ENCODE measurements at regions not wholly inside any gene's neighbourhood (a gene's known extent, or its start where the extent isn't known, plus 50 kb on each side); places are given as distances from the start of the nearest gene placed in this dataset.
"Not testable (repeated sequence)": the region's sequence is repeated elsewhere in the genome, so short reads cannot be mapped to it uniquely, and the experiment has no call there.

DNA sequence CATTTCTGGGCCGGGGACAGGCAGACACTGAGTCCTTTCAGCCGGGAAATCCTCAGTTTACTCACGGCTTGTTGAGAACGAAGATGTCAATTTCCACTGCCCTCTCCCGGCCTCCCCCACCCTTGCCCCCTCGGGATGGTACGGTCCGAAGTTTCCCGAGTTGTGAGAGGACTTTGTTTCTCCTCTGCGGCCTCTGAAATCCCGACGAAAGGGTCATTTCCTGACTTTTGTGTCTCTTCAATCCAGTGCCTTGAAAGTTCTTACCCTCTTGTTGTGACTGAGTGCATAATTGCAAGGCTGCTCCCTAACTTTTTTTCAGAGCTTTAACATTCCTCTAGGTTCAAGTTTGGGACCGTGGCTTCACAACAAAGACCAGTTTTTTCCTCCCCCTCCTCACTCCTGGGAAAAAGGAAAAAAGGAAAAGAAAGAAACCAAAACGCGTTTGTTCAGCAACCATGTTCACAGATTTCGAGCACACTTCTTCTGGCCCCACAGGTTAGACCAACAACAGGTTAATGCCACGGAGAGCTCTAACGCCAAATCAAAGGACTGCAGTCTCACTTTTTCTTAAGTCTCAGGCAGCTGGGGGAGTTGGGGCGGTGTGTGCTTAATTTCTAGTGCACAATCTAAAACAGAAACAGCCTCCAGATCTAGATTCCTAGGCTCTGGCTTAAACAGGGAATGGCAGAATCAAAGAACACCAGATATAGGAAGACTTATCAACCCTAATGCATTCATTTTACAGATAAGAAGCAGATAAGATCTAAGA lies 138.9 kb downstream of the TMCO5A start:
- DNase-seq (ENCODE audit: low read depth in 2 of 2) = no peak

DNA sequence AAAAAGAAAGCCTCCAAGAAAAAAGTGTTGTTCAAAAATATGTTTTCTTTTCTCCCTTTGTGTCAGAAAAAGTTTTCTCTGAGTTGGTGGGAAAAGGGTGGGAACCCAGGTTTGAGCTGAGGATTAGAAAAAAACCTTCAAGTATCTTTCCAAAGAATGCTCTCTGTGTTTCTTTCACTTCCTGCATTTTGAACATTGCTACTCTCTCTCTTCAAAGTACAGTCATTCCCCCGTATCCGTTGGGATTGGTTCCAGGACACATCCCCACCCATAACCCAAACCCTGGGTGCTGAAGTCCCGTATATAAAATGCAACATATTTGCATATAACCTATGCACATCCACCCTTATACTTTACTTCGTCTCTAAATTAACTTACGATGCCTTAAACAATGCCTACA lies 139.6 kb downstream of the TMCO5A start:
- no peak for DNase-seq (ENCODE audit: low read depth in 2 of 2)

DNA sequence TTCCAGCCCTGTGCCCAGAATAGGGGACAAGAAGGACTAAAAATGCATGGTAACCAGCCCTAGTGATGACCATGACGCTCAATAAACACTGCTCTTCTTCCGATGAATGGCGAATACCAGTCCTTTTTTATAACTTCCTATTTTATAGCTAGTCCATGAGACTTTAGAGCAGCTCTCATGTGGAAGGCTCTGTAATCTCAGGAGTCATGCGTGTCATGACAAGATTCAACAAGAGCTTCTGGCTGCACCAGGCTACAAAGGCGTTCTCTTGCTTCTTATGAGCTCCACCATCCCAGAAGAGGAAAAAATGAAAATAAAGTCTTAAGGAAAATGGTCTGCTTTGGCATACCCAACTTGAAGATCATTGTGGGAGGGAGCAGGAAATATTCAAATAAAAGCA lies 141.0 kb downstream of the TMCO5A start:
- DNase-seq (ENCODE audit: low read depth in 2 of 2) = no peak

DNA sequence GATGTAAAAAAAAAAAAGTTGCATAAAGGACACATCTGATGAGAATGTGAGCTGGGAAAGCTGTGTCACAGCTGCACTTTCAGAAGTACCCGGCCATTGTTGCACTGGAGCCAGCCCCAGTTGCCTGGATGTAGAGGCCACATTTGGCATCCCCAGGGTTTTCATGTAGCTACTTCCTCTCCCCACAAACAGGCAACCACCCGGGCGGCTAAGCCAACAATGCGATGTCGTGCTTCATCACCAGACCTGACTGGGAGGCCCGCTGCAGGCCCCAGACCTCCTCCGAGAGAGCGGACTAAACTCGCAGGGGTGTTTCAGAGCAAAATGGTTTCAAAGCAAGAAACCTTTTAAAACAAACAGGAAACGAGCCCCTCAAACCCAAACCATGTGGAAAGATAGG lies 142.3 kb downstream of the TMCO5A start:
- DNase-seq (ENCODE audit: low read depth in 2 of 2) = no peak

DNA sequence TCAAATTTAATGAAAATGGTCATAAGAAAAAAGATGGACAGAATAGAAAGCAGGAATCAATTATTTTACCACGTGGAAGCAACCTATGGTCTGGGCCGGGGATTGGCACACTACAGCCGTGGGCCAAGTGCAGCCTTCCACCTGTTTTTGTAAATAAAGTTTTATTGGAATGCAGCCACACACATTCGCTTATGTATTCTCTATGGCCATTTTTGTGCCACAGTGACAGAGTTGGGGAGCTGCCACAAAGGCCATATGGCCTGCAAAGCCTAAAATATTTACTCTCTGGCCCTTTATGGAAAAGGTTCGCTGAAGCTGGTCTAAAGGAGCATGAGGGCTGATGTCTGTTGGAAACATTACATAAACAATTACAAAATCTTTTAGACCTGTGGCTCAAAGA lies 144.8 kb downstream of the TMCO5A start:
- DNase-seq (ENCODE audit: low read depth in 2 of 2) = no peak

DNA sequence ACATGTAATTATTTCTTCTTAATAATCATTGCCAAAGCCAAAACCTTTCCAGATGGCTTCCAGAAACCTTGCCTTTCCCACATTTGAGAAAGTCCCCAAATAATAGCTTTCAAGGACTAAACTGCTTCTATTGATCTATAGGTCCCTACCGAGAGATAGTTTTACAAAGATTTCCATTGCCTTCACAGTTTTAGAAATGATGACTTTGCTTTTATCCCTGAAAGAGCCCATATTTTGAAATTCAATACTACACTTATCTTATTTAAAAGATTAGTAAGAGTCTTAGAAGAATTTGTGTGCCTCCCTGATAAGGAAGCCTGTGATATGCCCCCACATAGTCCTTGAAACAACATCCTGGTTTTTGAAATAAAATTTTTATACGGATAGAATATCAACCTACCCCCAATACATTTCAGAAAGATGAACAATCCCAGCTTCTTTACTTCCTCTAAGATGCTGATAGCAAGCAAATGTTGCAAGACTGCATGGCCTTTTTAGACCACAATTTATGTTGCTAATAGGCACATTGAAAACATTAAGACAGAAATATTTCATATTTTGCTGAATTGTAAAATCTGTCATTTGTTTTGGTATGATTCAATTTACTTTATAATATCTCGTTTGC lies 146.3 kb downstream of the TMCO5A start:
- no peak for DNase-seq (ENCODE audit: low read depth in 2 of 2)

DNA sequence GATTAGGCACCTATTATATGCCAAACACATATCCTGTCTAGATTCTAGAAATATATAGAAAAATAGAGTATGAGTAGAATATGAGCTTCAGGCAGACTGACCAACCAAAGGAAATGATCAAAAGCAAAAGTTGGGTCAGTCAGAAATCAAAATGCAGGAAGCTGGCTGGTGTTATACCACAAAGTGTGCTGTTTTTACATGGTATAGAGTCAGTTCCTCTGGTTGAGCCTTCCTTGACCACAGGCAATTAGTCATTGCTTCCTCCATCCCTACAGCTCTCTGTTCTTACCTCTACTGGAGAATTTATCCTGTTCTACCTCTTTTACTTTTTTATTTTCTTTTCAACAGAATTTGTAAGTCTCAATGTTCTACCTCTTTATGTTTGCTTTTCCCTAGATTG lies 149.8 kb downstream of the TMCO5A start:
- DNase-seq (ENCODE audit: low read depth in 2 of 2) = no peak

DNA sequence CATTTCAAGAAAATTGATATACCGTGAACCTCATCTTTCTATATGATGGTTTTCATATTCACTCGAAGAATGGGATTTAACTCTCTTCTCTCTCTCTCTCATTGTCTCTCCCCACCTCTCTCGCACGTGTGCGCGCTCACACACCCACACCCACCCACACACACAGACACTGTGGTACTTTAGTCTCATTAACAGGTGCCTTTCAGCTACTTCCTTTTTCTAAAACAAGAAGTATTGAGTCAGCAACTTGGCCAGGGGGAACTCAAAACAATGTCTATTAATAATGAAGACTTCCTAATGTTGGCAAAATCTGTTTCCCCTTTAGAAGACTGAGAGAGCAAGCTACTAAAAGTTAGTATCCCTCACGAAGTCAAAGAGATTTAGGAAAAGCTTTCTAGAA lies 150.7 kb downstream of the TMCO5A start:
- DNase-seq (ENCODE audit: low read depth in 2 of 2) = no peak

DNA sequence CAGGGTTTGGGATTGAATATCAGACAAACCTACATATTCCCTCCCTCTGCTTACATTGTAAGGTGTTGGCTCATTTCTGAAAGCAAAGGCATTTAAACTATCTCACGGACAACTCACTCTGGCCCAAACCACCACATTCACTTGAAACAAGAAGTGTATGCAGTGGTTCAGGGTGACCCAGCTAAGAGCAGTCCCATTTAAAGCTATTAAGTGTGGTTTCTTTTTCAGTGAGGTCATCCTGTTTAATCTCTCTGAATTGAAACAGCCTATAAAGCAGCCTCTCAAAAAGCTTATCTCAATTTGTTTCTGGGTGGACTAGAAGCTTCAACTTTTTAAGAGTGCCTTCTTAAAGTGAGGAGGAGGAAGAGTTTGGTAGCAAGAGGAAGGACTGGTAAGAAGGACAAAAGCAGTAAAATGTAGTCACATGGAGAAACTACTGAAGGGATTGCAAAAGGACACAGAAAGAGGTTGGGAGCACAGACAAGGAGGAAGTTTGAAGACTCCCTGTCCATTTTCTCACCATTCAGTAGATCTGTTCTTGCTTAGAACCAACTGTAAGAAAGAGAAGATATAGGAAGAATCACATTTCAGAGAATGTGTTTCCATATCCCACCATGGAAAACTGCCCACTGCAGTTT lies 151.6 kb downstream of the TMCO5A start:
- no peak for DNase-seq (ENCODE audit: low read depth in 2 of 2)

DNA sequence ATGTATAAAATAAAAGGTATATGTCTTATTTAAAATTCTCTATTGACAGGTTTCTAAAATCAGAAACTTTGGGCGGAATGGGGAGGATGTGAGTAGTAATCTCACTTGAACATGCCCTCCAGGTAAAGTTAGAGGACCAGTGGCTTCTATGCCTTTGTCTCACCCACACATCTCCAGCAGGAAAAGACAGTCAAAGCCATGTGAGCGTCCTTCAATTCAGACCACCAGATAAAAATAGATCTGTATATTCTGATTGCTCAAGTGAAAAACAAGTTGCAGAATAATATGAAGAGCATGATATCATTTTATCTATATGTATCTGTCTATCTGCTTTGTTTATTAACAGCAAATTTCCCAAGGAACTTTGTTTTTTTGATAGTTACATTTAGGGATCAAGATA lies 152.2 kb downstream of the TMCO5A start:
- no peak for DNase-seq (ENCODE audit: low read depth in 2 of 2)

DNA sequence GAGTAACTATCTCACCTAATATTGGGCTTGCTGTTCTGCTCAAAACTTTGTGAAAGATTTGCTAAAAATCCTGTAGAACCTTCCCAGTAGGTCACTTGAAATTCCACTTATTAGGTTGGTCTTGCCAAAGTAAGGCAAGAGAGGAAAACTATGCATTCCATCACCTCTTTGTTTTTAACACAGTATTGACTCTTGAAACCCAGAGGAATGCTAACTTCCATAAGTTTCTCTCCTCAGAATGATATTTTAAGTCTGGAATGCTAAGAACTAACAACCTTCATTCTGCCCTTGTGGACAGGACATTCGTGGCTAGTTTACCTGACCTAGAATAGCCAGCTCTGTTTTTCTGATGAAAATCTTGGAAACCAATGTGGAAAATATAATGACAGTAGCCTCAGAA lies 154.5 kb downstream of the TMCO5A start:
- no peak for DNase-seq (ENCODE audit: low read depth in 2 of 2)

DNA sequence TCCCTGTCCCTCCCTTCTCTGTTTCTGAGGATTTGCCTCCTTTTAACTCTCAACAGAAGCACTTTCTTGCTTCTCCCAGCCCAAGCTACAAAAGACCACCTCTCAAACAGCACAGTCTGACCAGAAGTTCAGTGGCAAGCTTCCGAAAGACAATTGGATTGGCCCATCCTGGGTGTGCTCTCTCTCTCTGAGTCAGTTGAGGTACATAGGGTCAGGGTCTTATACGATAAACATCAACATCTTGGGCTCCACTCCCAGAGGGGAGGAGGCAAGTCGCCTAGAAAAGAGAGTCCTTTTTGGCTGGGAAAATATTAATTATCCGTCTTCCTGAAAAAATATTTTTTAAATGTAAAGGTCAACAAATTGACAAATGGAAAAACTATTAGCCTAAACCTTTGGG lies 155.8 kb downstream of the TMCO5A start:
- DNase-seq (ENCODE audit: low read depth in 2 of 2) = no peak

DNA sequence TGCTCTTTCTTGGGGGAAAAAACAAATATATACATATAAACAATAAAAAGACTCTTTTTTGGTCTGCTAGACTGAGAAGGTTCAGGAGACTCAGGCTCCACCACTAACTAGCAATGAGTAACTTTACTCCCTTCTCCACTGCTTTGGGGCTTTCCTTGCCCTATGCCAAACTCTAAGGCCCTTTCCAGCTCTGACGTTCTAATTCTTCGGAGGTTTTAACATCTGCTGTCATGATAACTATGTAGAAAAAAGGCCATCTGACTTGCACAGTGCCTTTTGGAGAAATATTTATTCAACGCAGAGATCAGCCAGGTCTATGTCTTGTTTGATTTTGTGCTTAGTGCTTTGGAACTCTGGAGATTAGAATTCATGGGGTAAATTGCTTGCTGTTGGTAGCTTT lies 156.2 kb downstream of the TMCO5A start:
- DNase-seq (ENCODE audit: low read depth in 2 of 2) = no peak

DNA sequence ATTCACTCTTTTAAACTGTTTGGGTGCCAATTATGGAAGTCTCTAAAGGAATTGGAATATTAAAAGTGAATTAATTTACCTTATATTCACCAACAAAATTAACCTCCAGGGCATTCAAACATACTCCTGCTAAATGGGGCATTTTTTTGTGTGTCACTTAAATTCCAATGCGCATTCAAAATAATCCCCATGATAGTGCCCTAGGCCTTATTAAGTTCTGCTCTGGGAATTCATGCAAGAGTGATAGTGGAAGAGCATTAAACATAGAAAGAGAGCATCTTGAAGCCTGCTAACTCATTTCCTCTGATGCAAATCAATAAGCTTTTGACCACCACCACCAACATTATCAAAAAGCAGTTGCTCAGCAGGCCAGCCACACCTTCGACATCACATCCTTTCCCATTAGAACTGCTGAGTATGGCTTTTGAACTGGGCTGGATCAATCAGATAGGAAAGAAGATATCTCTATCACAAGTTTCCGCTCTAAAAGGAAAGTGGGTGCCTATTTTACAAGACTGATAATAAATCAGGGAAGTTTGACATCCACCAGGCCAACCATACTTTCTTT lies 156.7 kb downstream of the TMCO5A start:
- no peak for DNase-seq (ENCODE audit: low read depth in 2 of 2)

DNA sequence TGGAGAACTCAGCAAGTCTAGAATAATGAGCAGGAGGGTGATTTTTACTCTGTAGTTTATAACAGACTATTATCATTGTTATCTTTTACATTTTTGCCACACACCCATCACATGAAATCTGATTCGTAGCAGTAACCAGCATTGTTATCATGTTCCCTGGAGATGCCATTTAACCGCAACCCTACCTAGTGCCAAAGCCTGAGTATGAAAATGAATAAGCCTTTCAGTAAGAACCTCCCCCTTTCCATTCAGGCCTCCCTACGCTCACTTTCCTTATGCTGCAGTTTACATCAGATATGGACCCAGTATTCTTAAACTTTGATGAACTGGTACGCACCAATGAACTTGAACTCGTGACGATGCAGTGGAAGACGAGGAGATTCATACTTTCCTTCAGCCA lies 158.7 kb upstream of the SPRED1 start:
- no peak for DNase-seq (ENCODE audit: low read depth in 2 of 2)

DNA sequence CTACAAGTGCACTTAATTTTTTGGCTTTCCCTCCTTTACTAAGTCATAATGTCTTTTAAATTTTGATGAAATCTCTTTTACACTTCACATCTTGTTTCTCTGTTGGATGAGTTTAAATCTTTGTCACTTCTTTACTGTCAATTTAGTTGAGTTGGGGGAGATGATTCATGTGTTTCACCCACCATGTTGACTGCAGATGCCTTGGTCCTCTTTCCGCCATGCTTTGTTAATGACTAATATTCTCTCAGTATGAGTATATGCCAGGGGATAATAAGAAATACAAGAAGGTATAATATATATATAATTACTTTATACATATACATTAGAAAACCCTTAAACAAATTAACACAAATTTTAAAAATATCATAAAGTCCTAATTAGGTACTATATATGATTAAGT lies 149.7 kb upstream of the SPRED1 start:
- no peak for DNase-seq (ENCODE audit: low read depth in 2 of 2)

DNA sequence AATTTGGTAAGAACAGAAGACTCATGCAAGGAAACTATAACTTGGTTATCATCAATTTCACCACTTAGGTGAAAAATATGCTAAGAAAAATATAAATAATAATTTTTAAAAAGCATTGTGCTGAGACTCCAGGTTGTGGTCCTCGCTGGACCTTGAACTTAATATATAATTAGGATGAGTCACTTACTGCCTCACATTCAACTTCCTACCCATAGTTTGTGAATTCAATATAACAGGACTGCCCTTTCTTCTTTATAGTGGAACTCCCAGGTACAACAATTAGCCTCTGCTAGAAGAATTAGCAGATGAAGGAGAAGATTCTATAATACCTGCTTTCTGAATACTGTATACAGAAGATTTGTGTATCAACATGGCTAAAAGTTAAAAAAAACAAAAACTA lies 149.1 kb upstream of the SPRED1 start:
- no peak for DNase-seq (ENCODE audit: low read depth in 2 of 2)

DNA sequence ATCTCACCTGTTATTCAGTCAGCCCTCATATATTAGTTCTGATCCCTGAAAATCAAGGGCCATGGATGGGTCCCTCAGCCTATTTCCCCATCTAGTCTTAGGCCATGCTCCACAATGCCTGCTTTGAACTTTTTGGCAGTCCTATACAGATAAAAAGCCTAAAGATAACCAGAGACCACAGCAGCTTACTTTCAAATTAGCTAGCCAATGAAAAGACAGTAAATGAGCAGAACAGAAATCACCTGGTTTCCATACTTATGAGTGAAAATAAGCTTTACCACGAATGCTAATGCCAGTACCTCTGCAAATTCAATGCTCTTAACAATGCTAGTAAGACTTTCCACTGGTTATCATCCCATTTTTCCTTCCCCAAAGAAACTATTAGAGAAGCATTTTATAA lies 141.6 kb upstream of the SPRED1 start:
- DNase-seq (ENCODE audit: low read depth in 2 of 2) = no peak

DNA sequence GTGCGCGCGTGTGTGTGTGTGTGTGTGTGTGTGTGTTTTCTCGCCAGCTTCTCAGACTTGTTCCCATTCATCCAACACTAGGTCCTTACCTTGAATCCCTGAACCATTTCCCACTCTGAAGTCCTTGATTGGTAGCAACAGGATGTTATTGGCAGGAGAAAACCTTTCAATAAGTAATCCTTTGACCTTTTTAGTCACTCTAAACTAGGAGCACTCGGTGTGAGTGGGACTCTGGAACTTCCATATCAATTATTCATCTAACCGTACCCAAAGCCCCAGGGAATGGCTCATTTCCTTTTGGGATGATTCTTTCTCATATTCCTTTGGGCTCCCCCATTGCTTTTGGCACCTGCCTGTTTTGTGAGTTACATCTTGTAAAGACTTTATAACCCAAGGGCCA lies 140.2 kb upstream of the SPRED1 start:
- no peak for DNase-seq (ENCODE audit: low read depth in 2 of 2)

DNA sequence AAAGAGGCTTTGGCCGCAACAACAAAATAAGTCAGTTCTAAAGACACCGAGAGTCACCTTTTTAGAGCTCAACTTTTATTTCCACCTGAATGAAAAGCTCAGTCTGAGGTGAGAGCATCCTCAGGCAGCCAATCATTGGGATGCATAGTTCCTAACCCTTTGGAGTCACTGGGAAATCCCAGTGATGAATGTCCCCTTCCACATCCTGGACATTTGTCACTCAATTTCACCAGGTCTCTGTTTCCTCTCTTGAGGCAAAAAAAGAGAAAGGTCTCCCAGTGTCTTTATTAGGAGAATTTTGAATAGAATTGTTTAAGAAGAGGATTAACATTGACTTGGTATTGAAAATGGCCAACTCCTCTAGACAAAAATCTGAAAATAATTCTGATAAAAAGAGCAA lies 137.5 kb upstream of the SPRED1 start:
- no peak for DNase-seq (ENCODE audit: low read depth in 2 of 2)

DNA sequence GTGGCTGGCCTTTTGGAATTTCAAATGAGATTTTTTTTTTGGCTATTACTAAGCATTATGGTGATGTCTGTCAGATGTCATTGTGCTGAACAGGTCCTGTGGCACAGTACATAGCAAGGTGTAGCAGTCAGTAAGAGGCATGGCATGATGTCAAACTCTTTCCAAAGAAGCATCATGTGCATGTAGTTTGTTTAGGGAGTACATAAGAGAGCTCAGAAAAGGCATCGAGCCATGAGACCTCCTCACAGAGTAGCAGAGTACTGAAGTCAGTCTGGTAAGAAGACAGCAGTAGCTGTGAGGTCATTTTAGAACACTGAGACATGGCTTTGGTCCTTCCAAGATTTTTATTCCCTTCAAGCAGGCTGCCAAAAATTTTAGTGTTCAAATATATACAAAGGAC lies 134.9 kb upstream of the SPRED1 start:
- no peak for DNase-seq (ENCODE audit: low read depth in 2 of 2)

DNA sequence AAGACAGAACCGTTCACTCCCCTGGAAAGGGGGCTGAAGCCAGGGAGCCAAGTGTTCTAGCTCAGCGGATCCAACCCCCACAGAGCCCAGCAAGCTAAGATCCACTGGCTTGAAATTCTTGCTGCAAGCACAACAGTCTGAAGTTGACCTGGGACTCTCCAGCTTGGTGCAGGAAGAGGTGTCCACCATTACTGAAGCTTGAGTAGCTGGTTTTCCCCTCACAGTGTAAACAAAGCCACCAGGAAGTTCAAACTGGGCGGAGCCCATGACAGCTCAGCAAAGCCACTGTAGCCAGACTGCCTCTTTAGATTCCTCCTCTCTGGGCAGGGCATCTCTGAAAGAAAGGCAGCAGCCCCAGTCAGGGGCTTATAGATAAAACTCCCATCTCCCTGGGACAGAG lies 132.8 kb upstream of the SPRED1 start:
- DNase-seq (ENCODE audit: low read depth in 2 of 2) = not testable (repeated sequence)

DNA sequence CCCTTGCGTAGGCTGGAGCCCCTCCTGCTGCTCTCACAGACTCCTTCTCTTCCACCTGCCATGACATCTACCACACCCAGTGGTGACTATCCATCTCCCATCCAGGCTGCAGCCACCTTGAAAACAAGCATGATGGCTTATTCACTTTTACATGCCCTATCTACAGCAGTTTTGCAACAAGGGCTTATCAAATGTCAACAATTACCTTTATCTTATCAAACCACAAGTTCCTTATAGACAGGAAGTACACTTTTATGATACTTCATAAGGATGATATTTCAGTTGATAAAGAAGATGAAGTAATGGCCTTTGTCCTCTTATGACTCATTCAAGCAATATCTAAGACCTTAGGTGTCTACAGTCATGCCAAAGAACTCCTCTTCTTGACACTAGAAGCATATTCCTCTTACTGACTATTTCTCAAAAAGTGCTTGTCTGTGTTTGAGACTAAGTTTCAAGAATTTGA lies 125.3 kb upstream of the SPRED1 start:
- DNase-seq (ENCODE audit: low read depth in 2 of 2) = no peak
